ENCODE measurements at regions not wholly inside any gene's neighbourhood (a gene's known extent, or its start where the extent isn't known, plus 50 kb on each side); places are given as distances from the start of the nearest gene placed in this dataset.

DNA sequence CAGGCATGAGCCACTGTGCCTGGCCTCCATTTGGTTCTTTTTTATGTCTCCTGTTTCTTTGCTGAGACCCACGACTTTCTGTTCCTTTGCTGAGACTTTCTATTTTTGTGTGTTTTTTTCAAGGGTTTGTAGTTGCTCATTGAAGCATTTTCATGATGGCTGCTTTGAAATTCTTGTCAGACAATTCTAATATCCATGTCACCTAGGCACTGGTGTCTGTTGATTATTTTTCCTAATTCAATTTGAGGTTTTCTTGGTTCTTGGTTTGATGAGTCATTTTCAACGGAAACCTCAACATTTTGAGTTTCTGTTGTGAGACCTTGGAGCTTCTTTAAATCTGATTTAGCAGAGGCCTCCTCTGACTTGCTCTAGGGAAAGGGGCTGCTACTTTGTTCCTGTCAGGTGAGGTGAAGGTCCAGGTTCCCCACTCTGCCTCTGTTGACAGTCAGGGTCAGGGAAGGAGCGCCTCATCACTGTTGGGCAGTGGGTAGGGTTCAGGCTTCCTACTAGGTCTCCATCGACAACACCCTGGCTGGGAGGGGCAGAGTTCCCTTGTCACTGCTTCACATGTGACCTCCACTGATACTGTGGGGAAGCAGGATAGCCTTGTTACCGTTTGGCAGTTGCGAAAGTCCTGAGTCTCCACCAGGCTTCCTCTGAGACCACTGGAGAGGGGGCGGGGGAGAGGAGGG is 66.1 kb upstream of the SMOX start:
- Histone ChIP-seq H4K20me1 (ENCODE audit: insufficient read depth, low read length) (peaks cover 3% of the 10 kb centered on the region; the same call in 1 of the 2 replicates), H3K56ac (ENCODE audit: extremely low read depth, insufficient read depth, low read length) (peak overlapping the region; percentile 87), H4K91ac (ENCODE audit: insufficient read depth, low read depth, low read length) (peak overlapping the region; percentile 97), H2AFZ (replicated peaks; ENCODE audit: low read length, poor library complexity) (peak overlapping the region; percentile 93), H3K27ac (ENCODE audit: insufficient read depth, low read length) (peak overlapping the region; percentile 97), H4K5ac (ENCODE audit: low read depth, low read length) (peak overlapping the region; percentile 99), H3K4me1 (ENCODE audit: control insufficient read depth, insufficient read depth, low read length) (peaks cover 22% of the 10 kb centered on the region), H3K4ac (ENCODE audit: low read depth, low read length) (peak overlapping the region; percentile 100), H2BK5ac (ENCODE audit: low read depth, low read length, poor library complexity, severe bottlenecking) (peak overlapping the region; percentile 99), H3K23ac (ENCODE audit: low read depth, low read length) (peak overlapping the region; percentile 100), H3K4me3 (ENCODE audit: insufficient read depth, low read depth, low read length) (peak overlapping the region; percentile 12; the same call in 1 of the 2 replicates), H3K14ac (replicated peaks; ENCODE audit: low read depth, low read length) (peak overlapping the region; percentile 99), H2BK20ac (ENCODE audit: low read depth, low read length) (peak overlapping the region; percentile 100), H3K18ac (ENCODE audit: low read depth, low read length) (peak overlapping the region; percentile 98), H2AK9ac (replicated peaks; ENCODE audit: low read depth, low read length, poor library complexity) (peak overlapping the region; percentile 73), H3K27me3 (ENCODE audit: control insufficient read depth, insufficient read depth, low read length) (no peaks in the 10 kb centered on the region), H2AK5ac (ENCODE audit: low read depth, low read length) (peak overlapping the region; percentile 99), H3K4me2 (ENCODE audit: low read depth, low read length) (peak overlapping the region; percentile 92), H2BK120ac (ENCODE audit: low read depth, low read length) (peak overlapping the region; percentile 100), H3K36me3 (ENCODE audit: control insufficient read depth, insufficient read depth, low read length) (no peaks in the 10 kb centered on the region), H3K9ac (ENCODE audit: low read depth, low read length) (peak overlapping the region; percentile 58), H3K79me1 (ENCODE audit: low read depth in 1 of 2, low read length in 2 of 2) (peaks cover 5 to 26% of the 10 kb centered on the region in 2 experiments; a peak in 3 of 4 replicates), H3K9me1 (ENCODE audit: insufficient read depth, low read length) (peaks cover 18% of the 10 kb centered on the region), H2BK15ac (ENCODE audit: low read depth, low read length) (peak overlapping the region; percentile 99), H3K9me3 (ENCODE audit: control insufficient read depth, insufficient read depth, low read length) (no peaks in the 10 kb centered on the region), H4K8ac (ENCODE audit: low read depth in 2 of 2, low read length in 2 of 2) (peak overlapping the region; percentile 73 to 100)
- peak; percentile 40 for ATAC-seq (ENCODE audit: low read depth)
- dilution Hi-C loops (cut with HindIII; ENCODE audit: low sequenced_read_pairs, unreplicated experiment) (loop anchor here (10.0 kb wide), 1 partner anchor 58 kb away; no protein-coding TSS in a partner anchor), intact Hi-C loops (cut with micrococcal nuclease) (loop anchor here (10.0 kb wide), 1 partner anchor 408 kb away; no protein-coding TSS in a partner anchor), in situ Hi-C loops (cut with MboI; ENCODE audit: low sequenced_read_pairs) (loop anchor here (10.0 kb wide), 2 partner anchors 188 to 298 kb away; partner anchors contain the start of genes CENPB and SPEF1)
- CTCF ChIA-PET = interaction anchor here (0.6 to 0.7 kb wide), 2 partner anchors 153 to 252 kb away, joined by 3 read pairs; no protein-coding TSS in a partner anchor
- POLR2A ChIA-PET (ENCODE audit: unreplicated experiment) = interaction anchor here (0.7 kb wide), 1 partner anchor 114 kb away, joined by 3 read pairs; no protein-coding TSS in a partner anchor
- no TSS peak for BruUV-seq (replicated peaks)
- DNase-seq = peak; percentile 82
- no CpG with 5 or more reads among the region's 7 CpGs for WGBS, 2 experiments (ENCODE audit: extremely low coverage in 2 of 2, insufficient read length in 1 of 2)
- TF ChIP-seq SMC3 (IDR thresholded peaks at IDR 0.05; ENCODE audit: low read depth, low read length) (no peak), MAFK (IDR thresholded peaks at IDR 0.05; ENCODE audit: low read depth, low read length) (no peak), MXI1 (IDR thresholded peaks at IDR 0.05; ENCODE audit: borderline replicate concordance, low read depth, low read length) (no peak), RAD21 (IDR thresholded peaks at IDR 0.05; ENCODE audit: low read length) (no peak), POLR2A (IDR thresholded peaks at IDR 0.05; ENCODE audit: low read depth, low read length) (no peak), CHD1 (IDR thresholded peaks at IDR 0.05; ENCODE audit: low read depth, low read length) (no peak), FOS (IDR thresholded peaks at IDR 0.05; ENCODE audit: low read depth, low read length) (peak; percentile 68), BHLHE40 (IDR thresholded peaks at IDR 0.05; ENCODE audit: low read depth, low read length) (no peak), ELK1 (IDR thresholded peaks at IDR 0.05; ENCODE audit: borderline replicate concordance, low read depth, low read length) (no peak), NFE2L2 (IDR thresholded peaks at IDR 0.05; ENCODE audit: low read depth, low read length) (no peak), RCOR1 (IDR thresholded peaks at IDR 0.05; ENCODE audit: insufficient replicate concordance, low read length) (no peak), CEBPB (IDR thresholded peaks at IDR 0.05; ENCODE audit: low read depth, low read length) (peak; percentile 81), RFX5 (IDR thresholded peaks at IDR 0.05; ENCODE audit: low read depth, low read length) (no peak), MAZ (IDR thresholded peaks at IDR 0.05; ENCODE audit: borderline replicate concordance, low read depth, low read length) (peak; percentile 80; the same call in 1 of the 2 replicates)
- TF ChIP-seq, protein P1, sequence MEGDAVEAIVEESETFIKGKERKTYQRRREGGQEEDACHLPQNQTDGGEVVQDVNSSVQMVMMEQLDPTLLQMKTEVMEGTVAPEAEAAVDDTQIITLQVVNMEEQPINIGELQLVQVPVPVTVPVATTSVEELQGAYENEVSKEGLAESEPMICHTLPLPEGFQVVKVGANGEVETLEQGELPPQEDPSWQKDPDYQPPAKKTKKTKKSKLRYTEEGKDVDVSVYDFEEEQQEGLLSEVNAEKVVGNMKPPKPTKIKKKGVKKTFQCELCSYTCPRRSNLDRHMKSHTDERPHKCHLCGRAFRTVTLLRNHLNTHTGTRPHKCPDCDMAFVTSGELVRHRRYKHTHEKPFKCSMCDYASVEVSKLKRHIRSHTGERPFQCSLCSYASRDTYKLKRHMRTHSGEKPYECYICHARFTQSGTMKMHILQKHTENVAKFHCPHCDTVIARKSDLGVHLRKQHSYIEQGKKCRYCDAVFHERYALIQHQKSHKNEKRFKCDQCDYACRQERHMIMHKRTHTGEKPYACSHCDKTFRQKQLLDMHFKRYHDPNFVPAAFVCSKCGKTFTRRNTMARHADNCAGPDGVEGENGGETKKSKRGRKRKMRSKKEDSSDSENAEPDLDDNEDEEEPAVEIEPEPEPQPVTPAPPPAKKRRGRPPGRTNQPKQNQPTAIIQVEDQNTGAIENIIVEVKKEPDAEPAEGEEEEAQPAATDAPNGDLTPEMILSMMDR (conservative IDR thresholded peaks at IDR 0.05; ENCODE audit: low read depth, low read length) = no peak
